ENCODE measurements at regions not wholly inside any gene's neighbourhood (a gene's known extent, or its start where the extent isn't known, plus 50 kb on each side); places are given as distances from the start of the nearest gene placed in this dataset.

GRCh38 chr3:26505399-26505798, 117.2 kb upstream of the LRRC3B start:
- TF ChIP-seq CTCF (IDR thresholded peaks at IDR 0.05) (no peak), POLR2A (IDR thresholded peaks at IDR 0.05) (no peak)

Data from testis (tissue), 2 donors.